ENCODE measurements at regions not wholly inside any gene's neighbourhood (a gene's known extent, or its start where the extent isn't known, plus 50 kb on each side); places are given as distances from the start of the nearest gene placed in this dataset.

DNA sequence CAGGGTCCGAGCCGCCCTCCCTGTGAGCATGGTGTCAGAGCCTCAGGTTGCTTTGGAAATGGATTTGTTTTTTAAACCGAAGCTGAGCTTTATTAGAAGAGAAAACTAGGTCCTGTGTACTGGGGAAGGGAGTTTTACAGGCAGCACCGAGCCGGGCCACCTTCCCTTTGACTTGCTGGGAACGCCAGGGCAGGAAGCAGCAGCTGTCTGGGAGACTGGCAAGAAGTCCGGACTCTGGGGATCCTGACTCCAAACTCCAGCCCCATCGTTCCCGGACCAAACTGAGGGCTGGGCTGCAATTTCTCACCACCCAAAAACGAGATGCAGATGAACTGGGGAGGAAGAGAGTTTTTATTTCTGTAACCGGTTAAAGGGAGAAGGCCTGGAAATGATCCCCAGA, 214.9 kb upstream of the KCNG1 start:
- intact Hi-C loops (cut with DNase I), result no loop called here
- H3K27ac ChIP-seq, result no peak overlapping the region
- no peak for DNase-seq
- H3K27me3 ChIP-seq, result no peaks in the 10 kb centered on the region
- H3K9me3 ChIP-seq (replicated peaks in 1 of 3), result peaks cover 0 to 5% (median 0%) of the 10 kb centered on the region in 3 donors
- TF ChIP-seq POLR2A (IDR thresholded peaks at IDR 0.05) (no peak), CTCF (IDR thresholded peaks at IDR 0.05) (no peak)
- H3K4me3 ChIP-seq, result no peak overlapping the region
- 73 to 80% (median 78%) methylated on average over 11 of the region's 11 CpGs for WGBS, 4 donors
- no peaks in the 10 kb centered on the region for H3K4me1 ChIP-seq (replicated peaks in 1 of 2)
- no peaks in the 10 kb centered on the region for H3K36me3 ChIP-seq (replicated peaks in 1 of 2)

DNA sequence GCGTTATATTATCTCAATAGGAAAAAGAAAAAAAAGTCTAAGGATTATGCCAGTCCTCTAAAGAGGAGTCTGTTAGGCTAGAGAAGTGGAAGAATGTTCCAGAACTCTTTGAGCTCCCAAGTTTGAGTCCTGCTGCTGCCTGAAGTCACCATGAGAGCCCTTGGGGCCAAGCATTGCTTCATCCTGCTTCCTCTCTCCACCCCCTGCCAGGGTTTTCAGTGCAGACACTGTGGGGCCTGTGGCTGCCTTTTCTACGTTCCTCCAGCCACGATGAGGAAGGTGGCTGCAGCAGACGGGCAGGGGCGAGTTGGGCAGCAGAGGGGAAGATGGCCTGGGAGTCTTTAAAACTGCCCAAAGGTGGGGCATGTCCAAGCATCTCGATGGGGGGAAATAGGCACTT, 214.4 kb upstream of the KCNG1 start:
- H3K9me3 ChIP-seq (replicated peaks in 1 of 3), result peaks cover 0 to 5% (median 0%) of the 10 kb centered on the region in 3 donors
- H3K27ac ChIP-seq, result no peak overlapping the region
- 53 to 71% (median 66%) methylated on average over 5 to 6 of the region's 6 CpGs for WGBS, 4 donors
- no peak overlapping the region for H3K4me3 ChIP-seq
- no peaks in the 10 kb centered on the region for H3K36me3 ChIP-seq (replicated peaks in 1 of 2)
- H3K4me1 ChIP-seq (replicated peaks in 1 of 2), result no peaks in the 10 kb centered on the region
- no peak for TF ChIP-seq POLR2A (IDR thresholded peaks at IDR 0.05)
- no peak for TF ChIP-seq CTCF (IDR thresholded peaks at IDR 0.05)
- DNase-seq, result no peak
- H3K27me3 ChIP-seq, result no peaks in the 10 kb centered on the region
- intact Hi-C loops (cut with DNase I), result no loop called here

GRCh38 chr20:51236421-51236820, 213.5 kb upstream of the KCNG1 start:
- intact Hi-C loops (cut with DNase I), result no loop called here
- no peak overlapping the region for H3K27ac ChIP-seq
- H3K4me1 ChIP-seq (replicated peaks in 1 of 2), result no peaks in the 10 kb centered on the region
- DNase-seq, result no peak
- TF ChIP-seq POLR2A (IDR thresholded peaks at IDR 0.05) (no peak), CTCF (IDR thresholded peaks at IDR 0.05) (no peak)
- no peak overlapping the region for H3K4me3 ChIP-seq
- 90 to 99% (median 95%) methylated on average over 2 of the region's 2 CpGs for WGBS, 4 donors
- no peaks in the 10 kb centered on the region for H3K9me3 ChIP-seq (replicated peaks in 1 of 3)
- H3K36me3 ChIP-seq (replicated peaks in 1 of 2), result no peaks in the 10 kb centered on the region
- no peaks in the 10 kb centered on the region for H3K27me3 ChIP-seq

DNA sequence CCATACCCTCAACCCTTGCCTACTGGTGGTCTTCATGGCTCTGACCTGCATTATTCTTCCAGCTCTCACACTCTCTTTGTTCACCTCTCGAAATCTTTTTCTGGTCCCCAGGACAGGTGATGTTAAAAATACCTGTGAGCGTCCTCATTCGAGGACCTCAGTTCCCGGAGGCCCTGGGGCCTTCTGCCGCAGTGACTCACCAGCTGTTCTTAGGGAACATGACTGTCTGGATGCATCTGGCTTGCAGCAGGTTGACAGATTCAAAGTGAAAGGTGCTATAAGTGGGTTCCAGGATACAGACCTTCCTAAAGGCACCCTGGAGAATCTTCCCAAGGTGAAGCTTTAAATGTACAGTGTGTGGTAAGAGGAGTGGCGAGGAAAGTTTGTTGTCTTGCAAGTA, 210.4 kb upstream of the KCNG1 start:
- Histone ChIP-seq H3K27ac (no peak overlapping the region), H3K4me3 (no peak overlapping the region), H3K9me3 (replicated peaks in 1 of 3) (no peaks in the 10 kb centered on the region), H3K4me1 (replicated peaks in 1 of 2) (no peaks in the 10 kb centered on the region), H3K27me3 (no peaks in the 10 kb centered on the region), H3K36me3 (replicated peaks in 1 of 2) (no peaks in the 10 kb centered on the region)
- TF ChIP-seq CTCF (IDR thresholded peaks at IDR 0.05), result no peak
- no peak for TF ChIP-seq POLR2A (IDR thresholded peaks at IDR 0.05)
- 68 to 77% (median 76%) methylated on average over 6 of the region's 6 CpGs for WGBS, 4 donors
- DNase-seq, result no peak
- intact Hi-C loops (cut with DNase I), result no loop called here

Measured in adrenal gland (tissue), 9 donors.